ENCODE measurements at regions not wholly inside any gene's neighbourhood (a gene's known extent, or its start where the extent isn't known, plus 50 kb on each side); places are given as distances from the start of the nearest gene placed in this dataset.

DNA sequence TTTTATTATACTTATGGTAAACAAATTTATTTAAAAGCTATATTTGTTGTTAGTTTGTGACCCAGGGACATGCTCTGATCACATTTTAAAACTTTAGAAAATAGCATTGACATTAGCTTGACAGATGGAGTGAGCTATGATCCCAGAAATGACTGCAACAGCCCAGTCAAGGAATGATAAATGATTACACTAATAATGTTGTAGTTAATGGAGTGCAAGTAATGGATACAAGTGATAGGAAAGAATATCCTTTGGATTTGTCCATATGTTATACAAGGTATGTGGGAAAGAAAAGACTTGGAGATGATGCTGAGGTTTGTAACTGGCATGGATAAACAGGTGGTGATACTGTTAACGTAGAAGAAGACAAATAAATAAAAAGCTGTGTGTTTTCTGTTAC, 1908.7 kb downstream of the MRPL39 start:
- Histone ChIP-seq H3K9me3 (ENCODE audit: severe bottlenecking) (no peaks in the 10 kb centered on the region), H3K36me3 (no peaks in the 10 kb centered on the region), H3K27me3 (ENCODE audit: insufficient read depth, low read depth, severe bottlenecking) (no peaks in the 10 kb centered on the region), H3K27ac (no peak overlapping the region), H3K4me3 (ENCODE audit: low read depth, low read length) (no peak overlapping the region)
- TF ChIP-seq, protein P1, sequence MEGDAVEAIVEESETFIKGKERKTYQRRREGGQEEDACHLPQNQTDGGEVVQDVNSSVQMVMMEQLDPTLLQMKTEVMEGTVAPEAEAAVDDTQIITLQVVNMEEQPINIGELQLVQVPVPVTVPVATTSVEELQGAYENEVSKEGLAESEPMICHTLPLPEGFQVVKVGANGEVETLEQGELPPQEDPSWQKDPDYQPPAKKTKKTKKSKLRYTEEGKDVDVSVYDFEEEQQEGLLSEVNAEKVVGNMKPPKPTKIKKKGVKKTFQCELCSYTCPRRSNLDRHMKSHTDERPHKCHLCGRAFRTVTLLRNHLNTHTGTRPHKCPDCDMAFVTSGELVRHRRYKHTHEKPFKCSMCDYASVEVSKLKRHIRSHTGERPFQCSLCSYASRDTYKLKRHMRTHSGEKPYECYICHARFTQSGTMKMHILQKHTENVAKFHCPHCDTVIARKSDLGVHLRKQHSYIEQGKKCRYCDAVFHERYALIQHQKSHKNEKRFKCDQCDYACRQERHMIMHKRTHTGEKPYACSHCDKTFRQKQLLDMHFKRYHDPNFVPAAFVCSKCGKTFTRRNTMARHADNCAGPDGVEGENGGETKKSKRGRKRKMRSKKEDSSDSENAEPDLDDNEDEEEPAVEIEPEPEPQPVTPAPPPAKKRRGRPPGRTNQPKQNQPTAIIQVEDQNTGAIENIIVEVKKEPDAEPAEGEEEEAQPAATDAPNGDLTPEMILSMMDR (IDR thresholded peaks at IDR 0.05; ENCODE audit: low read depth, low read length), result no peak
- no peak for DNase-seq

DNA sequence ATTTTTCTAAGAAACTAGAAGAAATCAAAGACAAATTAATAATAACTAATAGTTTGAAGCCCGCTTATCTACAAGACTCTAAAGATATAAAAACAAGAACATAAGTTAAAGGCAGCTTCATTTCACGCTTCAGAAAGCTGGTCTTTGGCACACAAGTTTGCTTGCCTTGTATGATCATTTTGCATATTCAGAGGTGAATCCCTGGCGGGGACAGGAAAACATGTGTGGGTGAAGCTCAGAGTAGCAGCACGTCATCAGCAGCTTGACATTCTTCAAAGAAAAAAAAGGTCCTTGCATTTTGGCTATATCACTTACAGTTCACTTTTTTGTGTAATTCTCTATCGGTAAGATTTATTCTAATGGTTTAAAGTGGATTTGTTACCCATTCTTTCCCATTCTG, 1911.8 kb downstream of the MRPL39 start:
- DNase-seq, result no peak
- Histone ChIP-seq H3K4me3 (ENCODE audit: low read depth, low read length) (no peak overlapping the region), H3K27ac (no peak overlapping the region), H3K27me3 (ENCODE audit: insufficient read depth, low read depth, severe bottlenecking) (no peaks in the 10 kb centered on the region), H3K9me3 (ENCODE audit: severe bottlenecking) (no peaks in the 10 kb centered on the region), H3K36me3 (no peaks in the 10 kb centered on the region)
- TF ChIP-seq, protein P1 (IDR thresholded peaks at IDR 0.05; ENCODE audit: low read depth, low read length), result no peak

DNA sequence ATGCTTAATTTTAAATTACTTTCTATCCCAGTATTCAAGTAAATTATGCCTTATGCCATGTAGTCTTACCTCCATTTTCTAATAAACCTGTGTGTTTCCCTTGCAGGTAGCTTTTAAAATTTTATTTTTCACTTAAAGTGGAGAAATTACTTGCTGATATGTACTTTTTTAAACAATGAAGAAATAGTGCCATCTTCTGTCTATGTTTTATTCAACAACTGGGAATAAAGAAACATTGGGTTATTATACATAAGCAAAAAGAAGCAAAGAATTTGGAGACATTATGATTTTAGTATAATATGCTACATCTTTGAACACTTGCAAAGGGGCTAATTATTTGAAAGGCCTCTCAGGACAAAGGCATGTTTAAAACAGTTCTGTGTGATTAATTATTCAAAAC, 1912.9 kb downstream of the MRPL39 start:
- H3K27me3 ChIP-seq (ENCODE audit: insufficient read depth, low read depth, severe bottlenecking), result no peaks in the 10 kb centered on the region

DNA sequence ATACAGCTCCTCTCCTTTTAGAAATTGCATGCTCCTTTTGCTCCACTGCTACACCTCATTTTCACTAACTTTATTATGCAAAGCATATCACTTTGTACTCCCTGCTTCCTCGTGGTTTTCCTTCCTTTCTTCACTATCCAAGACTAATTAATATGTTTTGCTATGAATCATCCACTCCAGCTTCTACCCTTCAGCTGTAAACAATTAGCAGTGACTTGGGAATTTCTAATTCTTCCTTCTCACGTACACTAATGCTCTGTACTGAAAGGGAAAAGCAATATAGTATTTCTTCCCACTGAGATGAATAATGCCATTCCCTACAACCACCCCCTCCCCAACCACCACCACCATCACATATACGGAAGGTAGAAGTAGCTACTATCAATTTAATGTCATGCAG, 1917.0 kb downstream of the MRPL39 start:
- Histone ChIP-seq H3K36me3 (no peaks in the 10 kb centered on the region), H3K9me3 (ENCODE audit: severe bottlenecking) (no peaks in the 10 kb centered on the region), H3K27ac (no peak overlapping the region), H3K4me3 (ENCODE audit: low read depth, low read length) (no peak overlapping the region), H3K27me3 (ENCODE audit: insufficient read depth, low read depth, severe bottlenecking) (no peaks in the 10 kb centered on the region)
- TF ChIP-seq, protein P1 (IDR thresholded peaks at IDR 0.05; ENCODE audit: low read depth, low read length), result no peak
- DNase-seq, result no peak

More for the DNA sequence above, 1912.9 kb downstream of the MRPL39 start:
- Histone ChIP-seq H3K36me3 (no peaks in the 10 kb centered on the region), H3K9me3 (ENCODE audit: severe bottlenecking) (no peaks in the 10 kb centered on the region), H3K4me3 (ENCODE audit: low read depth, low read length) (no peak overlapping the region), H3K27ac (no peak overlapping the region)
- TF ChIP-seq, protein P1 (IDR thresholded peaks at IDR 0.05; ENCODE audit: low read depth, low read length), result no peak
- DNase-seq, result no peak

DNA sequence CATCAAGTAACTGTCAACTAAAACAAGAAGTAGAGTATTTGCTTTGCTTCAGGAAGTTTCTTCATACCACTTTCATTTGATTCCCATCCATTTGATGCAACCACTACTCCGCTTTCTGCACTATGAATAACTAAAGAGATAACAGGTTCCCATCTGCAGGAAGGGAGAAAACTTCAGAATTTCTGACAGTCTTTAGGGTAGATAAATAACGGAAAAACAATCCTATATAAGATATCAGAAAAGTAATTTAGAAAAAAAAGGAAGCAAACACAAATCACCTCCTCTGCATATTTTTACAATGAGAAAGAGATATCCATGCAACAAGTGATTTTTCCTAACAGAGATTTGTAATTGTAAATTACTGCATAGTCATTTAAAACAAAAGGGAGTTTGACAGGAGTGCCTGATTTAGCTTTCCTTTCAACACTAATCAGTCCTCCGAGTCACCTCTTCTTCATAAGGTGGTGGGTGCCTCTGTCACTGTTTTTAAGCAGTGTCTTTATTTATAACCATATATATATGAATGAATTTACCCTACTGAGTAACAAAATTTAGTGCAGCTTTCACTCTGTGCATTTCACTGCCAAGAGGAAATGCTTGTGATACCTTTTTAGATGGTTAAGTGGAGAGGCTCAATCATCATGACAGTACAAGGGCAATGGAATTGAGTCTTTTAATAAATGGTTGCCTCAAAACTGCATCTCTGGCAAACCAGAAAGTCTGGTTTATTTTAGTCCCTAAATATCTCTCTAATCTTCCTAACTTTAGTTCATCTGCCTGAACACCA, 1920.4 kb downstream of the MRPL39 start:
- TF ChIP-seq, protein P1 (IDR thresholded peaks at IDR 0.05; ENCODE audit: low read depth, low read length), result no peak
- no peaks in the 10 kb centered on the region for H3K27me3 ChIP-seq (ENCODE audit: insufficient read depth, low read depth, severe bottlenecking)

DNA sequence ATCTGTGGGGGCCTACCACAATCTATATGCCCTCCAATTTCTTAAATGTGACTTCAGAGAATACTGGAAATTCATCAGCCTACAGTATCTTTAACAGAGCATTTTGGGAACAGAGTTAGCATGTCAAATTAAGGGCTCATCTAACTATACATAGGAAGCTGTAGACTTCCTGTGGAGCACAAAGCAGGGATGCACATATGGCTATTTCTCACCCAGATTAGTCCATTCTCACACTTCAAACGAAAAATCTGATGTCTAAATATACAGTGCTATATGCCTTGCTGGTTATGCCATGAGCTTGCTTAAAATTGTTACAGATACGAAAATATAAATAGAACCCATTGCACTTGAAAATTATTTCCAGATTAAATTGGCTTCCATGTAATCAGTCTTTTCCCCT, 1922.8 kb downstream of the MRPL39 start:
- H3K27ac ChIP-seq, result no peak overlapping the region
- no peak overlapping the region for H3K4me3 ChIP-seq (ENCODE audit: low read depth, low read length)
- no peak for DNase-seq
- no peaks in the 10 kb centered on the region for H3K27me3 ChIP-seq (ENCODE audit: insufficient read depth, low read depth, severe bottlenecking)
- TF ChIP-seq, protein P1 (IDR thresholded peaks at IDR 0.05; ENCODE audit: low read depth, low read length), result no peak
- no peaks in the 10 kb centered on the region for H3K9me3 ChIP-seq (ENCODE audit: severe bottlenecking)
- H3K36me3 ChIP-seq, result no peaks in the 10 kb centered on the region

More for the DNA sequence above, 1920.4 kb downstream of the MRPL39 start:
- no peaks in the 10 kb centered on the region for H3K9me3 ChIP-seq (ENCODE audit: severe bottlenecking)
- no peak overlapping the region for H3K4me3 ChIP-seq (ENCODE audit: low read depth, low read length)
- no peaks in the 10 kb centered on the region for H3K36me3 ChIP-seq
- H3K27ac ChIP-seq, result no peak overlapping the region
- no peak for DNase-seq

All from WERI-Rb-1 (cell line).